ENCODE measurements at regions not wholly inside any gene's neighbourhood (a gene's known extent, or its start where the extent isn't known, plus 50 kb on each side); places are given as distances from the start of the nearest gene placed in this dataset.
"Not testable (repeated sequence)": the region's sequence is repeated elsewhere in the genome, so short reads cannot be mapped to it uniquely, and the experiment has no call there.

- peak; percentile 40 for DNase-seq (ENCODE audit: low spot score)
Observed at GRCh38 chr4:154982187-154983047, 201.3 kb downstream of the RBM46 start.

GRCh38 chr4:154983714-154984113 lies 202.6 kb downstream of the RBM46 start:
- DNase-seq (ENCODE audit: low spot score): no peak

DNA sequence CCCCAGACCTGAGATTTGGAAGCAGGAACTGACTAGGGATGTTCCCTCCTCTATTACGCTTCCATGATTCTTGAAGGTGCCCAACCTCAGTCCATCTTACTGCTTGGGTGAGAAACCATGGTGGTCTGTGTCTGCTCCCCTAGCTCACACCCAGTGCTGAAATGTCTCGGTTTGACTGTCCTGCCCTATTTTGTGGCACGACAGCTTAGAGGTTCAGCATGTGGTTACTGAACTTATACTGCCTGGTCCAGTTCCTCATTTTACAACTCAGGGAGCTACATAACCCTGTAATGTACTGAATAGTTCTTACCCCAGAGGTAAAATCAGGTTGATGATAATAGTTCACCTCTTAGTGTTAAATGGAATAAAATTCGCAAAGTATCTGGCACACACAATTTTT lies 203.1 kb downstream of the RBM46 start:
- DNase-seq (ENCODE audit: low spot score): no peak

DNA sequence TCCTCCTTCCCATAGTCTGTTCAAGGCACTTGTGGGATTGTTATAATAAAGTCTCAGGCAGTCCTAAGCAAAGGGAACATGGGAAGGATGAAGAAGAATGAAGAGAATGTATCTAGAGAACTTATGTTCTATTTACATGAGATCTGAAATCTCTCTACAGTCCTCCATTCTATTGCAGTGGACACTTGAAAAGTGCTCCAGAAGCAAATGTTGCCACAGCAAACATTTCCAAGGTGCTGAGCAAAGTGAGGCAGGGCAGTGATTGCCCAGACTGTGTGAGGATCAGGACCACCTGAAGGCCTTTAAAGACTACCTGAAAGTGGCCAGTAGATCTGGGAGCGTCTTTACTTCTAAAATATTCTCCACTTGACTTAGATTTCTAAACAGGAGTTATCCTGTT lies 203.5 kb downstream of the RBM46 start:
- no peak for DNase-seq (ENCODE audit: low spot score)

GRCh38 chr4:154985673-154986072 lies 204.6 kb downstream of the RBM46 start:
- no peak for DNase-seq (ENCODE audit: low spot score)

GRCh38 chr4:154988511-154988910 lies 207.4 kb downstream of the RBM46 start:
- no peak for DNase-seq (ENCODE audit: low spot score)

DNA sequence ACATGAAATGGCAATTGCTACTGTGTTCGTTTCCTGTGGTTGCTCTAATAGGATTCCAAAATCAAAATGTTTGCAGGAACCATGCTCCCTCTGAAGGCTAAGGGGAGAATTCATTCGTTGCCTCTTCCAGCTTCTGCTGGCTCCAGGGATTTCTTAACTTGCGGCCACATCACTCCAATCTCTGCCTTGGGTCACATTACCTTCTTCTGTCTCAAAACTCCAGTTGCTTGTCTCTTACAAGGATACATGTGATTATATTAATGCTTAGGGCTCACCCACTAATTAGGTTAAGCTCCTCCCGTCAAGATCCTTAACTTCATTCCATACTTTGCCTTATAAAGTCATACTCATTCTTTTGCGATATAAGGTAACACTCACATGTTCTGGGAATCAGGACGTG lies 208.4 kb downstream of the RBM46 start:
- no peak for DNase-seq (ENCODE audit: low spot score)

GRCh38 chr4:154997866-154998265 lies 210.6 kb upstream of the NPY2R start:
- DNase-seq (ENCODE audit: low spot score): not testable (repeated sequence)

- DNase-seq (ENCODE audit: low spot score): no peak
Observed at GRCh38 chr4:154998284-154998683, 210.2 kb upstream of the NPY2R start.

DNA sequence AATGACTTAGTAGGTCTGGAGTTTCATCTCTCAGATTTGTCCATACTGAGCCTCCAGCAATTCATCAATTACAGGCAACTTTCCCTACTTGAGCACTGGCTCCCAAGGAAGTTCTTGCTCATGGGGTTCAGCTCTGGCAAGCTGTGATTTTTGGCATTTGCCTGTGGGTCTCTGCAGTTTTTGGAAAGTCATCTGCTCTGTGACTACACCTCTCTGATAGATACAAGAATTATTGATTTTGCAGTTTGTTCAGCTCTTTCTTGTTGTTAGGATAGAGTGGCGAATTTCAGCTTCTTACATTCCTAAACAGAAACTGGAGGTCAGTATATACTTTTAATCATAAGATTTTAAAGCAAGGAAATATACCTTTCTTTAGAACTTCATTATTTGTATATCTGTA lies 209.7 kb upstream of the NPY2R start:
- no peak for DNase-seq (ENCODE audit: low spot score)

DNA sequence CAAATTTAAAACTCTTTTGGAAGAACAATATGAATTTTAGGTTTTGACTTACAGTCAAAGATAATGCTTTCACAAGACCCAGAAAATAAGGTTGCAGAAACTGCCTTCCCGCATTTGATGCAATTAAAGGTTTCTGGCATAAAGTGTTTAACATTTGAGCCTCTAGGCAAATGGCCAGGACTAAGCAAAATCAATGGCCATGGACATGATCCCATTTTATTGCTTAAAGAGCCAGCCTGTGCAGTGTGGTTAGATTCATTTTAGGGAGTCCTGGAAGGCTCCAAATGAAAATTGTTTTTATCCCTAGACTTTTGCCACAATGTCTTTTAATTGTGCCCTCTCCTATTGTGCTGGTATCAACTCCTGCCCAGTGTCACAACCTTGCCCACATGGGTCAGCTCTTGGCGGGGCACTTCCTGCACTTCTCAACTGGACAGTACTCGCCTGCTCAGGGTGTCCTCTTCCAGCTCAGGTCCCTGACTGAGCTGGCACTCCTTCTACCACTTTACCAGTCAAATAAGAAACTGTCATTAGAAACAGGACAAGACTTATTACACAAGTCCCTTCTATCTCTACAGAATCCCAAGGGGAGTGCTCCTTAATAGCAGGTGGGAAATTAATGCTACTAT lies 208.4 kb upstream of the NPY2R start:
- DNase-seq (ENCODE audit: low spot score): no peak

DNA sequence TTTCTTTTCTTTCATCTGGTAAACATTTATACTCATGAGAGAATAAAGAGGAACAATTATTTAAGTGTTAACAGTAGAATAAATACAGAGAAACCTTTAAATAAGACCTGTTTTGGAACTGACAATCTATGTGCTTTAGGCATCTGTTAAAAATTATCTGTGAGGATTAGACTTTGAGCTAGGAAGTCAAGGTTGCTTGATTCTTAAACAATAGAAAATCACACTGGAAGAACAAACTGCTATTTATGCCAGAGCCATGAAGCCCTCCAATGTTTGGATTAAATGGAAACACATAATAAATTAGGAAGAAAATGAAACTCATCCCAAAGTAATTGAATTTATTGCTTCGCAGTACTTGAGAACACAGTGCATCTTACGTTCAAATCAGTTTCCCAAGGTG lies 207.2 kb upstream of the NPY2R start:
- DNase-seq (ENCODE audit: low spot score): no peak

GRCh38 chr4:155005395-155006090 lies 202.9 kb upstream of the NPY2R start:
- DNase-seq (ENCODE audit: low spot score): no peak

DNA sequence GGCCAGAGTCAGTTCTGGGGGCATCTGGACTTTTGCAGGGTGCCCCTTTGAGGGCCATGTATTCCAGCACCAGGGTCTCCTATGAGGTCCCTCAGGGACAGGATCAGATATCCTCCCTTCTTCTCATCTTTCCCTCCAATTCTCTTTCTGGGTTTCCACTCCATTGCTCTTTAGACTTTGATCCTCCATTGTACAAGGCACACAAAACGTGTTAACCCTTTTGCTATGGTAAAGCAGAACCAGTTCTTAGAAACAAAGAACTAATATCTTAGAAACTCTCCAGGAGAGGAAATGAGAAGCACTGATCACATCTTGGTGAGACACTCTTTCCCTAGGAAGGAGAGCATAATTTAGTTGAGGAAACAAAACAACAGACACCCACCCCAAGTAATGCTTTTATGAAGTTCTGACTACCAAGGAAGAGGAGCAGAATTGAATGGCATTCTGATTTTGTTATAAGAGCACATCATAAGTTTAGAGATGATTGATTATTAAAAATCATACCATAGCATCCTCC lies 200.7 kb upstream of the NPY2R start:
- DNase-seq (ENCODE audit: low spot score): no peak

GRCh38 chr4:155008389-155008788 lies 200.0 kb upstream of the NPY2R start:
- DNase-seq (ENCODE audit: low spot score): no peak

DNA sequence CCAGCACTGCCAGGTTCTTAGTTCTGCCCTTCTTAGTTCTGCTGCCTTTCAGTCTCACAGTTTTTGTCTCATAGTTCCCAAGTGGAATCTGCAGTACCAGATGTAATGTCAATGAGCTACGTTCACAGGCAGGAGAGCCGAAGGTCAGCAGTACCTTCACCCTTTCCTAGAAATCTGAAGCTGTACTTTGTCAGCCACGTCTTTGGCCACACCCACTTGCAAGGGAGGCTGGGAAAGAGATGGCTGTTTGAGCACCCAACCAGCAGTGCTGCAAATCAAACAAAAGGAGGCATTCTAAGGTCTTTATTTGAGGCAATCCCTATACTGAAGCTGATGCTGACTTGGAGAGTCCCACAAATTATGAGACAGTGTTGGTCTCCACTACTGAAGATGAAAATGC lies 199.1 kb upstream of the NPY2R start:
- no peak for DNase-seq (ENCODE audit: low spot score)

DNA sequence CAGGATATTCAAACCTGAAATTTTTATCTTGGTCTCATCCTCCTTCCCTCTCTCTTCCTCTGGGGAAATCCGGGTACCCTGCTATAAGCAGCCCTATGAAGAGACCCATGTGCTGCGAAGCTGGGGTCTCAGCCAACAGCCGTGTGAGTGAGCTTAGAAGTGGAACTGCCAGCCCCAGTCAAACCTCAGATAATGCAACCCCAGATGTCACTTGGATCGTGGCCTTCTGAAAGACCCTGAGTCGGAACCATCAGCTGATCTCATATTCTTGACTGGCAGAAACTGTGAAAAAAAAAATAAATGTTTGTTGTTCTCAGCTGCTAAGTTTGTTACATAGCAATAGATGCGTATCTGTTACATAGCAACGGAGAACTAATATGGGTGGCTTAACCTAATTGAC lies 198.1 kb upstream of the NPY2R start:
- no peak for DNase-seq (ENCODE audit: low spot score)

DNA sequence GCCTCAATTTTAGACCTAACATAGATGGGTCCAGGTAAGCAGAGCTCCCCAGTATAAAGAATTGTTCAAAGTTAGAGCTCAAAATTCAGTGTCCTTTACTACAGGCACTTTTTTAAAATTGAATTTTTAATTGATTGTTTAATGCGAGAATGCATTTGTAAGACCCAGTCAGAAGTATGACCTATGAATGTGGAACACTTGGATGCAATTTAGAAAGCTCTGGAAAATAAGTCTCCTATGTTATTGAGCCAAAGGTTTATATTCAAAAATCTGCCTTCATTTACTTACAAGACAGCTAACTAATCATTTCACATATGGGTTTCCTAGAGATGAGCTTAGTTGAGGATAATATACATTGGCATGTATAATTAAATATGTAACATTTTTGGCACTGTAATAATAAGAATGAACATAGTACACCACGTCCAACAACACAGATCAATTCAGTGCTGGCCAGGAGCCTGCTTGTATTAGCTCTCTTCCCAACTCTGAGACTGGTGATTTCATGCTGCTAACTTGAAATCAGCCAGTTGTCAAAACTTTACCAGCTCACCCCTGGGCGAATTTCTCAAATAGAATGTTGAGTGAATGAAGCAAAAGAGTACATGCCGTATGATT lies 197.2 kb upstream of the NPY2R start:
- no peak for DNase-seq (ENCODE audit: low spot score)

DNA sequence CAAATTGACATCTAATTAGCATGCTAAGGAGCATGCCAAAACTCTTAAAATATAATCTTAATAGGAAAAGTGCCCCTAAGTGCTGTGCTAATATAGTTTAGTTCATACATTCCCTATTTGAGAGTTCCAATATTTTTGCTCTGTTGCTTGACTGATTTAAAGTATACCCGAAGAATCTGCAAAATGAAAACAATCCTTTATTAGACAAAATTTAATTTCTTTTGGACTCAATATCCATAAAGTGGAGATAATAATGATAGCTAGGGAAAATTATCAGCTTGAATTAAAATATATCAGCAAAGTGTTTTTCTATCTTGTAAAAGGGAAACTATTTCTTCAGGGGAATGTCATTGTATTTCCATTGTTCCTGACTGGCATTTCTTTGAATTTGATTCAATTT lies 196.0 kb upstream of the NPY2R start:
- no peak for DNase-seq (ENCODE audit: low spot score)

- no peak for DNase-seq (ENCODE audit: low spot score)
Observed at GRCh38 chr4:155017426-155017825, 191.0 kb upstream of the NPY2R start.

GRCh38 chr4:155025762-155026457 lies 182.5 kb upstream of the NPY2R start:
- DNase-seq (ENCODE audit: low spot score): peak; percentile 30

DNA sequence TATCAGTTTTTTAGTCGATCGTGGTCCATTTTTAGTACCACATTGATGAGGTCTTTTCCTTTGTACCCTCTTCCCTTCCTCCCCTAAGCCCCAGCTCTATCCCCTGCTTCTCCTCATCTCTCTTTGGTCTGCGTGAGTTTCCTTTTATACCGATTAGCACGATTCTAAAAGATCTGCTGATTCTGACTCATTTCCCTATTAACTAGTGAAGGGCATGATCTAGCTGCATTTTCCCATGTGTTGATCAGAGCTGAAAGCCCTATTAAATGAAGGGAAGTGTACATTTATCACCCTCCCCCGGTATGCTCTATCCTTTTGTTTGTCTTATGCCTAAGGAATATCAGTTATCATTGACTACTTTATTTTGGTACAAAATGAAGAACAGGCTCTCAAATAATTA lies 181.7 kb upstream of the NPY2R start:
- no peak for DNase-seq (ENCODE audit: low spot score)
